ENCODE measurements at regions not wholly inside any gene's neighbourhood (a gene's known extent, or its start where the extent isn't known, plus 50 kb on each side); places are given as distances from the start of the nearest gene placed in this dataset.

GRCh38 chr11:134543645-134544044 is 131.6 kb upstream of the B3GAT1 start:
- no peak for DNase-seq (ENCODE audit: unreplicated experiment)
- ChIA-PET POLR2A (no interaction called here), CTCF (no interaction called here)
- H3K4me1 Mint-ChIP-seq (ENCODE audit: insufficient read depth, unreplicated experiment): no peaks in the 10 kb centered on the region
- no peaks in the 10 kb centered on the region for H3K36me3 Mint-ChIP-seq (ENCODE audit: insufficient read depth, unreplicated experiment)
- no peak overlapping the region for H3K4me3 Mint-ChIP-seq (ENCODE audit: unreplicated experiment)
- intact Hi-C loops (cut with micrococcal nuclease): no loop called here
- no peak for TF ChIP-seq CTCF (IDR thresholded peaks at IDR 0.05; ENCODE audit: unreplicated experiment)
- H3K27ac Mint-ChIP-seq (ENCODE audit: low read depth, unreplicated experiment): no peak overlapping the region
- BruUV-seq (replicated peaks): no TSS peak
- no peaks in the 10 kb centered on the region for H3K27me3 Mint-ChIP-seq (ENCODE audit: insufficient read depth, unreplicated experiment)
- H3K9me3 Mint-ChIP-seq (ENCODE audit: unreplicated experiment): peaks cover 55% of the 10 kb centered on the region

- no TSS peak for BruUV-seq (replicated peaks)
- Mint-ChIP-seq H3K4me3 (ENCODE audit: unreplicated experiment) (no peak overlapping the region), H3K4me1 (ENCODE audit: insufficient read depth, unreplicated experiment) (no peaks in the 10 kb centered on the region), H3K9me3 (ENCODE audit: unreplicated experiment) (peaks cover 59% of the 10 kb centered on the region), H3K27ac (ENCODE audit: low read depth, unreplicated experiment) (no peak overlapping the region), H3K36me3 (ENCODE audit: insufficient read depth, unreplicated experiment) (peaks cover 1% of the 10 kb centered on the region), H3K27me3 (ENCODE audit: insufficient read depth, unreplicated experiment) (no peaks in the 10 kb centered on the region)
- DNase-seq (ENCODE audit: unreplicated experiment): no peak
- ChIA-PET POLR2A (no interaction called here), CTCF (no interaction called here)
- TF ChIP-seq CTCF (IDR thresholded peaks at IDR 0.05; ENCODE audit: unreplicated experiment): no peak
- intact Hi-C loops (cut with micrococcal nuclease): no loop called here
Measured at GRCh38 chr11:134543241-134543640, 131.2 kb upstream of the B3GAT1 start.

- no peak for DNase-seq (ENCODE audit: unreplicated experiment)
- intact Hi-C loops (cut with micrococcal nuclease): no loop called here
- CTCF ChIA-PET: no interaction called here
- BruUV-seq (replicated peaks): no TSS peak
- H3K27me3 Mint-ChIP-seq (ENCODE audit: insufficient read depth, unreplicated experiment): no peaks in the 10 kb centered on the region
- H3K9me3 Mint-ChIP-seq (ENCODE audit: unreplicated experiment): peaks cover 61% of the 10 kb centered on the region
- POLR2A ChIA-PET: no interaction called here
- peaks cover 6% of the 10 kb centered on the region for H3K36me3 Mint-ChIP-seq (ENCODE audit: insufficient read depth, unreplicated experiment)
- H3K27ac Mint-ChIP-seq (ENCODE audit: low read depth, unreplicated experiment): no peak overlapping the region
- TF ChIP-seq CTCF (IDR thresholded peaks at IDR 0.05; ENCODE audit: unreplicated experiment): no peak
- H3K4me3 Mint-ChIP-seq (ENCODE audit: unreplicated experiment): no peak overlapping the region
- H3K4me1 Mint-ChIP-seq (ENCODE audit: insufficient read depth, unreplicated experiment): no peaks in the 10 kb centered on the region
Measured at GRCh38 chr11:134542401-134543165, 130.5 kb upstream of the B3GAT1 start.

- BruUV-seq (replicated peaks): no TSS peak
- no peak for DNase-seq (ENCODE audit: unreplicated experiment)
- intact Hi-C loops (cut with micrococcal nuclease): no loop called here
- Mint-ChIP-seq H3K4me3 (ENCODE audit: unreplicated experiment) (no peak overlapping the region), H3K9me3 (ENCODE audit: unreplicated experiment) (peaks cover 55% of the 10 kb centered on the region), H3K36me3 (ENCODE audit: insufficient read depth, unreplicated experiment) (peaks cover 6% of the 10 kb centered on the region), H3K27me3 (ENCODE audit: insufficient read depth, unreplicated experiment) (no peaks in the 10 kb centered on the region), H3K4me1 (ENCODE audit: insufficient read depth, unreplicated experiment) (no peaks in the 10 kb centered on the region), H3K27ac (ENCODE audit: low read depth, unreplicated experiment) (no peak overlapping the region)
- no peak for TF ChIP-seq CTCF (IDR thresholded peaks at IDR 0.05; ENCODE audit: unreplicated experiment)
- ChIA-PET POLR2A (no interaction called here), CTCF (no interaction called here)
Measured at GRCh38 chr11:134541951-134542350, 129.9 kb upstream of the B3GAT1 start.

Data from MCF 10A (cell line).